HFFc6 (cell line): ENCODE measurements at regions not wholly inside any gene's neighbourhood (a gene's known extent, or its start where the extent isn't known, plus 50 kb on each side); places are given as distances from the start of the nearest gene placed in this dataset.

ENCODE experiments used
- DNase-seq: peaks from one replicate; pipeline ENCODE4 v3.0.0-alpha.2; 2018
- H3K27ac Mint-ChIP-seq: 2 replicates; pipeline ENCODE4 v1.8.0; 2020; ENCODE audit warnings: mild to moderate bottlenecking, mixed read lengths
- H3K27me3 Mint-ChIP-seq: 2 replicates; pipeline ENCODE4 v1.8.0; 2021; ENCODE audit warnings: mild to moderate bottlenecking, moderate library complexity, mixed read lengths; ENCODE audit not compliant: insufficient read depth
- H3K36me3 Mint-ChIP-seq: 2 replicates; pipeline ENCODE4 v1.8.0; 2021; ENCODE audit warnings: low read depth, mixed read lengths
- H3K4me1 Mint-ChIP-seq: 2 replicates; pipeline ENCODE4 v1.8.0; 2020; ENCODE audit warnings: low read depth, mixed read lengths
- H3K4me3 Mint-ChIP-seq: 2 replicates; pipeline ENCODE4 v1.8.0; 2020; ENCODE audit warnings: mild to moderate bottlenecking, moderate library complexity, mixed read lengths
- H3K9me3 Mint-ChIP-seq: 2 replicates; pipeline ENCODE4 v1.8.0; 2020; ENCODE audit warnings: mild to moderate bottlenecking, mixed read lengths
- CTCF ChIP-seq: fragments of 200-600 bp; sonication (generic); IDR thresholded peaks from 2 replicates; pipeline ENCODE4 v1.5.0; 2021; ENCODE audit warnings: antibody characterized with exemption, mild to moderate bottlenecking

- H3K4me1 Mint-ChIP-seq = peaks cover 79% of the 10 kb centered on the region
- H3K27me3 Mint-ChIP-seq = no peaks in the 10 kb centered on the region
- H3K27ac Mint-ChIP-seq = peak overlapping the region; percentile 73
- TF ChIP-seq CTCF = no peak
- DNase-seq = peak; percentile 22
- H3K36me3 Mint-ChIP-seq = no peaks in the 10 kb centered on the region
- peak overlapping the region; percentile 44 for H3K4me3 Mint-ChIP-seq
- no peaks in the 10 kb centered on the region for H3K9me3 Mint-ChIP-seq
Observed at GRCh38 chr2:150567771-150568301, 80.4 kb upstream of the RND3 start.

GRCh38 chr2:150566289-150566688 is 78.8 kb upstream of the RND3 start:
- Mint-ChIP-seq H3K36me3 (no peaks in the 10 kb centered on the region), H3K4me3 (no peak overlapping the region), H3K9me3 (no peaks in the 10 kb centered on the region), H3K4me1 (peaks cover 64% of the 10 kb centered on the region), H3K27me3 (no peaks in the 10 kb centered on the region), H3K27ac (no peak overlapping the region)
- TF ChIP-seq CTCF = no peak
- DNase-seq = no peak

GRCh38 chr2:150561076-150561475 is 73.6 kb upstream of the RND3 start:
- peaks cover 32% of the 10 kb centered on the region for H3K4me1 Mint-ChIP-seq
- H3K27ac Mint-ChIP-seq = no peak overlapping the region
- H3K9me3 Mint-ChIP-seq = no peaks in the 10 kb centered on the region
- H3K27me3 Mint-ChIP-seq = no peaks in the 10 kb centered on the region
- no peak overlapping the region for H3K4me3 Mint-ChIP-seq
- no peaks in the 10 kb centered on the region for H3K36me3 Mint-ChIP-seq
- no peak for DNase-seq
- TF ChIP-seq CTCF = no peak

DNA sequence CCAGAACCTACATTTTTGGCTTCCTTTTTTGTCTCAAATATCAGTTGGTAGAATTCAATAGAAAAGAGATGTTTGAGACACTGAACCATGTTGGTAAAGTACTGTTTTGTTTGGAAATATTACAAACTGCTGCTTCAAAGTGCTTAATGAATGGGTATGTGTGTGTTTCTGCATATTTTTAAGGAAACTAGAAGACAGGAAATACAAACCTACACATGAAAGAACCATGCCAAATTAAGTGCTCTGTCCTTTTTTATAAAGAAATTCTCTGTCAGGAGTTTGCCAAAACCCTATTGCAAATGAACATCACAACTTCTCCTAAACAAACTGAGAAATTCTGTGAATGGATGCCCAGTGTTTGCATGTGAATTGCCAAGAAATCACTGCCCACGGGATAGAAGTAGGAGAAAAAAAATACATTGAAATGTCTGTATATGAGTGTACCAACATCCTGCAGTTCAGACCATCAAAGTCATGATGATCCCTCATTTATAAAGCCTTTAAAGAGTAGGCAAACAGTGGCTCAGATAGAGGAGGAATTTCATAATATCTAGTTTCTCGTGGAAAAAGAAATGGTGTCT is 69.6 kb upstream of the RND3 start:
- Mint-ChIP-seq H3K36me3 (no peaks in the 10 kb centered on the region; the same call in 1 of the 2 replicates), H3K27ac (peak overlapping the region; percentile 8; the same call in 1 of the 2 replicates), H3K27me3 (no peaks in the 10 kb centered on the region; the same call in 1 of the 2 replicates), H3K4me1 (peaks cover 40% of the 10 kb centered on the region), H3K9me3 (no peaks in the 10 kb centered on the region), H3K4me3 (no peak overlapping the region)
- TF ChIP-seq CTCF = no peak
- DNase-seq = no peak

DNA sequence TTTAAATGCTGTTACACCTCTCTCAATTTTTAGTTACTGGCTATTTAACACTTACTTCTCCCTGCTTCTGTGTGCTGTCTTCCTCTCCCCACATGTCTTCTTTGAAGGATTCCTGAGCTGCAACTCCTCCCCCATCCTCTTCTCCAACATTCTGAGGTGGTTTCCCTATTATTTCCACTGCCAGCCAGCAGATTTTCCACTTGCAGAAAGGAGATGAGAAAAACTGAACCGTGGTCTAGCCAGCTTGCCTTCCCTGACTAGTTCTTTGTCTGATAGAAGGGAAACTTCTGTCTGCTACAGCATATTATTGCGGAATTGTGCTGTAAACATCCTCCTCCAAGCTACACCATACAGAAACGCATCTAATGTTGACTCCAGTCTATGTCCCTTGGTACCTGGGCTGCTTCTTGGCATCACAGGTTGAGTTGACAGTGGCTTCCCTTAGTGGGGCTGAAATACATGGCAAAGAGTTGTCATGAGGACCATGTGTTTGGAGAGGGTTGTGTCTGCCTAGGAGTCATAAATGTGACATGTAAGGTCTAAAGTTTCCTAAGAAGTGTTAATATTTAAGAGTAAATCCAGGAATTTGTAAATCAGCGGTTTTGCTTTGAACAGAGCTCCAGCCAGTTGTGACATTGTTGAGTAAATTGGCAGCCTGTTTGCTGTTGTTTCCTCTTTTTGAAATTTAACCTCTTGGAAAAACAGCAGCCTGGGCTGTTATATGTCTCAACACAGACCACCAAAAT is 68.3 kb upstream of the RND3 start:
- TF ChIP-seq CTCF = no peak
- Mint-ChIP-seq H3K4me1 (peaks cover 41% of the 10 kb centered on the region), H3K4me3 (no peak overlapping the region), H3K27me3 (no peaks in the 10 kb centered on the region; the same call in 1 of the 2 replicates), H3K27ac (no peak overlapping the region; the same call in 1 of the 2 replicates), H3K36me3 (no peaks in the 10 kb centered on the region; the same call in 1 of the 2 replicates), H3K9me3 (no peaks in the 10 kb centered on the region)
- DNase-seq = no peak
